Amniotic epithelial cell (primary cell): ENCODE measurements at regions not wholly inside any gene's neighbourhood (a gene's known extent, or its start where the extent isn't known, plus 50 kb on each side); places are given as distances from the start of the nearest gene placed in this dataset.
"Not testable (repeated sequence)": the region's sequence is repeated elsewhere in the genome, so short reads cannot be mapped to it uniquely, and the experiment has no call there.

Source experiments
- DNase-seq: peaks from one replicate; pipeline ENCODE4 v3.0.0-alpha.2; 2010; ENCODE audit warnings: low read depth

GRCh38 chr9:134546746-134547145 is 94.9 kb upstream of the COL5A1 start:
- DNase-seq = no peak

GRCh38 chr9:134547161-134548100 is 94.2 kb upstream of the COL5A1 start:
- no peak for DNase-seq

- DNase-seq = no peak
Measured at GRCh38 chr9:134548185-134548584, 93.4 kb upstream of the COL5A1 start.

- DNase-seq = no peak
Measured at GRCh38 chr9:134548618-134549017, 93.0 kb upstream of the COL5A1 start.

GRCh38 chr9:134549336-134549735 is 92.3 kb upstream of the COL5A1 start:
- no peak for DNase-seq

- not testable (repeated sequence) for DNase-seq
Measured at GRCh38 chr9:134550081-134550480, 91.5 kb upstream of the COL5A1 start.

GRCh38 chr9:134550584-134550983 is 91.0 kb upstream of the COL5A1 start:
- DNase-seq = no peak

- DNase-seq = no peak
Measured at GRCh38 chr9:134551176-134551575, 90.4 kb upstream of the COL5A1 start.

GRCh38 chr9:134551644-134552348 is 89.8 kb upstream of the COL5A1 start:
- peak; percentile 91 for DNase-seq

- DNase-seq = no peak
Measured at GRCh38 chr9:134552349-134552990, 89.1 kb upstream of the COL5A1 start.

- no peak for DNase-seq
Measured at GRCh38 chr9:134553061-134553891, 88.3 kb upstream of the COL5A1 start.

GRCh38 chr9:134553996-134554372 is 87.6 kb upstream of the COL5A1 start:
- DNase-seq = no peak

- no peak for DNase-seq
Measured at GRCh38 chr9:134554373-134555093, 87.1 kb upstream of the COL5A1 start.

- DNase-seq = peak; percentile 69
Measured at GRCh38 chr9:134555094-134555650, 86.4 kb upstream of the COL5A1 start.

GRCh38 chr9:134556531-134557068 is 85.0 kb upstream of the COL5A1 start:
- DNase-seq = peak; percentile 39

GRCh38 chr9:134557331-134557730 is 84.3 kb upstream of the COL5A1 start:
- no peak for DNase-seq

- DNase-seq = no peak
Measured at GRCh38 chr9:134558124-134558905, 83.3 kb upstream of the COL5A1 start.

- DNase-seq = no peak
Measured at GRCh38 chr9:134559013-134559412, 82.6 kb upstream of the COL5A1 start.

- DNase-seq = no peak
Measured at GRCh38 chr9:134560206-134560605, 81.4 kb upstream of the COL5A1 start.

GRCh38 chr9:134560654-134561053 is 80.9 kb upstream of the COL5A1 start:
- no peak for DNase-seq
